ENCODE measurements at regions not wholly inside any gene's neighbourhood (a gene's known extent, or its start where the extent isn't known, plus 50 kb on each side); places are given as distances from the start of the nearest gene placed in this dataset.

DNA sequence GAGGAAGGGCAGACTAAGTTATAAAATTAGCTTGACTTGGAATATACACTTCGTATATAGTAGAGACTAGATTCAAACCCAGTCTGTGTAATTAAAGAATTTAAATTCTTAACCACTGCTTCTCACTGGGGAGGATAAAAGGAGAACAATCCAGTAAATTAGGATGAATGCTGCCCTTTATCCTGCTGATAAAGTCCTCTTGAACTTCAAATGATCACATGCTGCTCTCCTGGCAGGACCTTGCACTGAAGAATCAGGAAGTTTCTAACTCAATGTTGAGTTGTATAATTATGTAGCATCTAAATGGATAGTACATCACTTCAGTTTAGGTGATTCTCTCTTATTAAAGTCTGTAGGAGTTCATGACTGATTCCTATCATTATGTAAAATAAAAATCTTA lies 1179.7 kb downstream of the DSC3 start:
- TF ChIP-seq CTCF (optimal IDR thresholded peaks at IDR 0.05 in 1 of 3, IDR thresholded peaks at IDR 0.05 in 1 of 3, conservative IDR thresholded peaks at IDR 0.05 in 1 of 3; ENCODE audit: extremely low read depth in 1 of 3, insufficient read depth in 2 of 3, low read length in 3 of 3) = no peak
- TF ChIP-seq EZH2 (IDR thresholded peaks at IDR 0.05; ENCODE audit: low read length) = no peak

All from keratinocyte (primary cell).